Mesendoderm (in vitro differentiated cells): ENCODE measurements at regions not wholly inside any gene's neighbourhood (a gene's known extent, or its start where the extent isn't known, plus 50 kb on each side); places are given as distances from the start of the nearest gene placed in this dataset.

ENCODE experiments used
- DNase-seq: peaks from one replicate; pipeline ENCODE4 v3.0.0; 2013
- H2AK5ac ChIP-seq: 2 replicates; pipeline ENCODE4 v1.6.1; 2013; ENCODE audit warnings: low read length, inconsistent platforms
- H2BK120ac ChIP-seq: 2 replicates; pipeline ENCODE4 v1.6.1; 2013; ENCODE audit warnings: low read depth, mild to moderate bottlenecking, low read length, moderate library complexity, mixed read lengths
- H2BK15ac ChIP-seq: replicated peaks from 2 replicates; pipeline ENCODE4 v1.6.1; 2013; ENCODE audit warnings: low read depth, mild to moderate bottlenecking, moderate library complexity
- H2BK5ac ChIP-seq: 2 replicates; pipeline ENCODE4 v1.6.1; 2013; ENCODE audit warnings: low read length, inconsistent platforms
- H3K18ac ChIP-seq: 2 replicates; pipeline ENCODE4 v1.6.1; 2013; ENCODE audit warnings: mild to moderate bottlenecking, low read length, mixed read lengths
- H3K23ac ChIP-seq: one replicate; pipeline ENCODE4 v1.6.1; 2013; ENCODE audit warnings: low read length
- H3K27ac ChIP-seq: 2 replicates; pipeline ENCODE4 v1.5.1; 2013; ENCODE audit warnings: low read depth, mild to moderate bottlenecking, inconsistent platforms, low read length, moderate library complexity
- H3K27me3 ChIP-seq: 2 replicates; pipeline ENCODE4 v1.6.1; 2013; ENCODE audit warnings: low read length, control low read depth, mild to moderate bottlenecking, inconsistent platforms; ENCODE audit not compliant: insufficient read depth, poor library complexity
- H3K36me3 ChIP-seq: 2 replicates; pipeline ENCODE4 v1.6.1; 2013; ENCODE audit warnings: low read length, inconsistent platforms; ENCODE audit not compliant: control insufficient read depth, insufficient read depth
- H3K4ac ChIP-seq: one replicate; pipeline ENCODE4 v1.6.1; 2013; ENCODE audit warnings: low read depth, mild to moderate bottlenecking, low read length, moderate library complexity
- H3K4me1 ChIP-seq: 2 replicates; pipeline ENCODE4 v1.6.1; 2013; ENCODE audit warnings: low read depth, low read length, inconsistent platforms; ENCODE audit not compliant: control insufficient read depth
- H3K4me2 ChIP-seq: 2 replicates; pipeline ENCODE4 v1.6.1; 2013; ENCODE audit warnings: low read length
- H3K4me3 ChIP-seq: 2 replicates; pipeline ENCODE4 v1.5.1; 2013; ENCODE audit warnings: mild to moderate bottlenecking, low read length
- H3K56ac ChIP-seq: one replicate; pipeline ENCODE4 v1.6.1; 2013; ENCODE audit warnings: low read length
- H3K79me1 ChIP-seq: 2 replicates; pipeline ENCODE4 v1.6.1; 2013; ENCODE audit warnings: low read length, inconsistent platforms
- H3K79me2 ChIP-seq: 2 replicates; pipeline ENCODE4 v1.6.1; 2013; ENCODE audit warnings: mild to moderate bottlenecking, low read length; ENCODE audit not compliant: control insufficient read depth, insufficient read depth
- H3K9ac ChIP-seq: 2 replicates; pipeline ENCODE4 v1.6.1; 2013; ENCODE audit warnings: low read length, inconsistent platforms
- H4K5ac ChIP-seq: one replicate; pipeline ENCODE4 v1.6.1; 2013; ENCODE audit warnings: low read length
- H4K8ac ChIP-seq: one replicate; pipeline ENCODE4 v1.6.1; 2013; ENCODE audit warnings: low read depth, mild to moderate bottlenecking, control low read depth, low read length, moderate library complexity
- WGBS: extraction: QIAGEN DNeasy Blood & Tissue Kit; methylation state at CpG from one replicate; pipeline ENCODE4 v1.1.7; 2013; ENCODE audit warnings: low lambda C conversion rate, missing lambda C conversion rate; ENCODE audit not compliant: insufficient coverage; ENCODE audit errors: extremely low coverage; 5-methylcytosine and 5-hydroxymethylcytosine counted together

GRCh38 chr10:14454629-14455028, 123.9 kb upstream of the FRMD4A start:
- Histone ChIP-seq H3K56ac (no peak overlapping the region), H3K4me3 (no peak overlapping the region), H4K5ac (no peak overlapping the region), H3K4ac (no peak overlapping the region), H3K18ac (no peak overlapping the region), H3K79me1 (no peaks in the 10 kb centered on the region), H3K36me3 (no peaks in the 10 kb centered on the region), H4K8ac (no peak overlapping the region), H3K79me2 (no peaks in the 10 kb centered on the region), H2BK120ac (no peak overlapping the region), H3K23ac (no peak overlapping the region), H3K27ac (no peak overlapping the region), H3K4me1 (no peaks in the 10 kb centered on the region), H3K4me2 (no peak overlapping the region), H3K9ac (no peak overlapping the region), H2BK15ac (no peak overlapping the region), H2BK5ac (no peak overlapping the region), H3K27me3 (no peaks in the 10 kb centered on the region), H2AK5ac (no peak overlapping the region)
- WGBS, result no CpG with 5 or more reads among the region's 10 CpGs
- DNase-seq, result no peak

GRCh38 chr10:14454206-14454605, 123.5 kb upstream of the FRMD4A start:
- H2AK5ac ChIP-seq, result no peak overlapping the region
- no peak overlapping the region for H3K56ac ChIP-seq
- no peak overlapping the region for H2BK120ac ChIP-seq
- no peak overlapping the region for H3K23ac ChIP-seq
- no peaks in the 10 kb centered on the region for H3K79me1 ChIP-seq
- no peak overlapping the region for H2BK15ac ChIP-seq
- no peak overlapping the region for H3K4me3 ChIP-seq
- no peak overlapping the region for H3K27ac ChIP-seq
- no peaks in the 10 kb centered on the region for H3K79me2 ChIP-seq
- no peak overlapping the region for H3K4ac ChIP-seq
- no CpG with 5 or more reads among the region's 12 CpGs for WGBS
- H4K8ac ChIP-seq, result no peak overlapping the region
- no peaks in the 10 kb centered on the region for H3K36me3 ChIP-seq
- H3K18ac ChIP-seq, result no peak overlapping the region
- no peak overlapping the region for H4K5ac ChIP-seq
- no peak overlapping the region for H3K4me2 ChIP-seq
- H2BK5ac ChIP-seq, result no peak overlapping the region
- DNase-seq, result no peak
- no peaks in the 10 kb centered on the region for H3K27me3 ChIP-seq
- no peaks in the 10 kb centered on the region for H3K4me1 ChIP-seq
- no peak overlapping the region for H3K9ac ChIP-seq

GRCh38 chr10:14453593-14453992, 122.9 kb upstream of the FRMD4A start:
- Histone ChIP-seq H4K8ac (no peak overlapping the region), H3K56ac (no peak overlapping the region), H2BK120ac (no peak overlapping the region), H3K4me3 (no peak overlapping the region), H3K4me2 (no peak overlapping the region), H3K27me3 (no peaks in the 10 kb centered on the region), H3K36me3 (no peaks in the 10 kb centered on the region), H3K4me1 (no peaks in the 10 kb centered on the region), H3K27ac (no peak overlapping the region), H3K4ac (no peak overlapping the region), H2AK5ac (no peak overlapping the region), H3K79me2 (no peaks in the 10 kb centered on the region), H3K18ac (no peak overlapping the region), H3K79me1 (no peaks in the 10 kb centered on the region), H3K9ac (no peak overlapping the region), H2BK5ac (no peak overlapping the region), H3K23ac (no peak overlapping the region), H2BK15ac (no peak overlapping the region), H4K5ac (no peak overlapping the region)
- no peak for DNase-seq
- no CpG with 5 or more reads among the region's 4 CpGs for WGBS

- Histone ChIP-seq H3K79me2 (no peaks in the 10 kb centered on the region), H4K8ac (no peak overlapping the region), H3K27ac (no peak overlapping the region), H4K5ac (no peak overlapping the region), H3K4me3 (no peak overlapping the region), H3K18ac (no peak overlapping the region), H3K27me3 (no peaks in the 10 kb centered on the region), H3K23ac (no peak overlapping the region), H3K56ac (no peak overlapping the region), H2AK5ac (no peak overlapping the region), H3K9ac (no peak overlapping the region), H3K4me2 (no peak overlapping the region), H3K36me3 (no peaks in the 10 kb centered on the region), H3K79me1 (no peaks in the 10 kb centered on the region), H2BK15ac (no peak overlapping the region), H3K4me1 (no peaks in the 10 kb centered on the region), H2BK120ac (no peak overlapping the region), H2BK5ac (no peak overlapping the region), H3K4ac (no peak overlapping the region)
- no peak for DNase-seq
- WGBS, result no CpG with 5 or more reads among the region's 6 CpGs
Observed at GRCh38 chr10:14451341-14451740, 120.6 kb upstream of the FRMD4A start.

- Histone ChIP-seq H2BK15ac (no peak overlapping the region), H3K79me2 (no peaks in the 10 kb centered on the region), H2BK5ac (no peak overlapping the region), H4K5ac (no peak overlapping the region), H3K18ac (no peak overlapping the region), H3K4ac (no peak overlapping the region), H3K4me2 (no peak overlapping the region), H3K4me1 (no peaks in the 10 kb centered on the region), H3K27ac (no peak overlapping the region), H3K36me3 (no peaks in the 10 kb centered on the region), H4K8ac (no peak overlapping the region), H3K9ac (no peak overlapping the region), H3K4me3 (no peak overlapping the region), H2BK120ac (no peak overlapping the region), H3K79me1 (no peaks in the 10 kb centered on the region), H3K27me3 (no peaks in the 10 kb centered on the region), H3K56ac (no peak overlapping the region), H3K23ac (no peak overlapping the region), H2AK5ac (no peak overlapping the region)
- no CpG with 5 or more reads among the region's 3 CpGs for whole genome bisulfite sequencing
- DNase-seq, result no peak
Observed at GRCh38 chr10:14450041-14450491, 119.3 kb upstream of the FRMD4A start.

- DNase-seq, result no peak
- Histone ChIP-seq H2AK5ac (no peak overlapping the region), H2BK5ac (no peak overlapping the region), H3K27ac (no peak overlapping the region), H3K4me3 (no peak overlapping the region), H3K4me1 (no peaks in the 10 kb centered on the region), H2BK120ac (no peak overlapping the region), H3K23ac (no peak overlapping the region), H2BK15ac (no peak overlapping the region), H3K4me2 (no peak overlapping the region), H3K27me3 (no peaks in the 10 kb centered on the region), H3K4ac (no peak overlapping the region), H4K5ac (no peak overlapping the region), H3K79me2 (no peaks in the 10 kb centered on the region), H4K8ac (no peak overlapping the region), H3K18ac (no peak overlapping the region), H3K9ac (no peak overlapping the region), H3K56ac (no peak overlapping the region), H3K36me3 (no peaks in the 10 kb centered on the region), H3K79me1 (no peaks in the 10 kb centered on the region)
- whole genome bisulfite sequencing, result no CpG with 5 or more reads among the region's 3 CpGs
Observed at GRCh38 chr10:14449293-14449815, 118.6 kb upstream of the FRMD4A start.
